ENCODE measurements at regions not wholly inside any gene's neighbourhood (a gene's known extent, or its start where the extent isn't known, plus 50 kb on each side); places are given as distances from the start of the nearest gene placed in this dataset.
"Not testable (repeated sequence)": the region's sequence is repeated elsewhere in the genome, so short reads cannot be mapped to it uniquely, and the experiment has no call there.

- H3K27me3 Mint-ChIP-seq, result no peaks in the 10 kb centered on the region
- H3K4me3 Mint-ChIP-seq, result no peak overlapping the region
- H3K4me1 Mint-ChIP-seq, result peaks cover 18% of the 10 kb centered on the region
- ChIA-PET CTCF (no interaction called here), POLR2A (no interaction called here)
- peaks cover 11% of the 10 kb centered on the region for H3K36me3 Mint-ChIP-seq (ENCODE audit: low read depth)
- H3K27ac Mint-ChIP-seq, result no peak overlapping the region
- DNase-seq, result no peak
- H3K9me3 Mint-ChIP-seq, result no peaks in the 10 kb centered on the region
Measured at GRCh38 chr3:48068886-48069285, 52.7 kb upstream of the MAP4 start.

- H3K4me3 Mint-ChIP-seq, H3K27ac Mint-ChIP-seq, POLR2A ChIA-PET, H3K9me3 Mint-ChIP-seq, CTCF ChIA-PET, DNase-seq, H3K27me3 Mint-ChIP-seq: not testable (repeated sequence)
- peaks cover 24% of the 10 kb centered on the region for H3K4me1 Mint-ChIP-seq
- peaks cover 11% of the 10 kb centered on the region for H3K36me3 Mint-ChIP-seq (ENCODE audit: low read depth)
Measured at GRCh38 chr3:48068320-48068719, 52.1 kb upstream of the MAP4 start.

- Mint-ChIP-seq H3K4me1 (peaks cover 23% of the 10 kb centered on the region), H3K36me3 (ENCODE audit: low read depth) (peaks cover 14% of the 10 kb centered on the region), H3K27ac (no peak overlapping the region), H3K9me3 (no peaks in the 10 kb centered on the region), H3K4me3 (no peak overlapping the region), H3K27me3 (no peaks in the 10 kb centered on the region)
- ChIA-PET POLR2A (no interaction called here), CTCF (no interaction called here)
- no peak for DNase-seq
Measured at GRCh38 chr3:48067271-48067670, 51.1 kb upstream of the MAP4 start.

All from activated CD4-positive, alpha-beta memory T cell treated with anti-CD3 and anti-CD28 coated beads, Interleukin-2, amount 10 ng/mL, durations not matched to agents 7 days and 5 days (primary cell).